Right lobe of liver (tissue), 6 donors: ENCODE measurements at regions not wholly inside any gene's neighbourhood (a gene's known extent, or its start where the extent isn't known, plus 50 kb on each side); places are given as distances from the start of the nearest gene placed in this dataset.

Experiments
- ATAC-seq, 4 donors: fragments of 200-7000 bp; cut with Tn5 transposase; one replicate each; pipeline ENCODE4 v1.9.1; 2020; ENCODE audit warnings: mild to moderate bottlenecking in 4 of 4, moderate library complexity in 4 of 4
- DNase-seq, 3 donors: peaks; one replicate each; pipeline ENCODE4 v3.0.0-alpha.2; 2020
- H3K27ac ChIP-seq, 3 donors: fragments of 200-600 bp; one replicate each; pipeline ENCODE4 v1.8.0; 2022
- H3K27me3 ChIP-seq, 2 donors: fragments of 200-600 bp; one replicate each; pipeline ENCODE4 v1.8.0; 2022
- H3K36me3 ChIP-seq, 4 donors: fragments of 200-600 bp; sonication (generic) in 1 of 4; one replicate each; pipeline versions ENCODE4 v1.5.1 to v1.8.0; 2017 to 2022; ENCODE audit warnings: control low read depth in 1 of 4
- H3K4me1 ChIP-seq, 4 donors: fragments of 200-600 bp; sonication (generic) in 1 of 4; one replicate each; pipeline versions ENCODE4 v1.5.1 to v1.8.0; 2017 to 2022; ENCODE audit warnings: control low read depth in 1 of 4
- H3K4me3 ChIP-seq, 3 donors: fragments of 200-600 bp; one replicate each; pipeline ENCODE4 v1.8.0; 2022
- H3K9me3 ChIP-seq, 4 donors: fragments of 200-600 bp; sonication (generic) in 1 of 4; one replicate each; pipeline versions ENCODE4 v1.5.1 to v1.8.0; 2017 to 2022; ENCODE audit warnings: control low read depth in 1 of 4
- CTCF ChIP-seq, 4 donors: fragments of 200-600 bp in 3 of 4; fragments of 450-650 bp in 1 of 4; IDR thresholded peaks; one replicate each; pipeline versions ENCODE4 v1.5.1 to v1.8.0; 2016 to 2022; ENCODE audit warnings: antibody characterized with exemption in 4 of 4, mild to moderate bottlenecking in 2 of 4
- POLR2A ChIP-seq: fragments of 450-650 bp; IDR thresholded peaks from one replicate; pipeline ENCODE4 v1.6.1; 2017; ENCODE audit warnings: antibody characterized with exemption, mild to moderate bottlenecking
- WGBS: methylation state at CpG from one replicate; pipeline ENCODE4 v1.1.6; 2018; ENCODE audit warnings: low coverage, low lambda C conversion rate; ENCODE audit not compliant: insufficient coverage; ENCODE audit errors: missing lambda C conversion rate; 5-methylcytosine and 5-hydroxymethylcytosine counted together
- intact Hi-C, 2 donors: fragments of 100-400 bp; cut with DNase I; formaldehyde crosslinking; loops; one replicate each; pipeline versions ENCODE4 v1.11.2 to v1.14.1; 2022
- donor health status: DM: no; HTN: yes; CAD: no.
- donor health status: DM: no; HTN: no; CAD: no.
- donor health status: DM: no; HTN: no; CAD: no.
- donor health status: DM: no; HTN: yes; CAD: no.
- donor health status: DM: no; HTN: yes; CAD: no.

- no peak for DNase-seq
- H3K27ac ChIP-seq = peak overlapping the region; percentile 41 to 48 (median 48)
- TF ChIP-seq POLR2A = no peak
- no peak for TF ChIP-seq CTCF (IDR thresholded peaks at IDR 0.05)
- no CpG with 5 or more reads among the region's 3 CpGs for WGBS
- H3K9me3 ChIP-seq = no peaks in the 10 kb centered on the region
- peaks cover 0 to 13% (median 0%) of the 10 kb centered on the region in 4 donors for H3K4me1 ChIP-seq
- ATAC-seq = no peak
- no peaks in the 10 kb centered on the region for H3K36me3 ChIP-seq
- no peak overlapping the region for H3K4me3 ChIP-seq
- intact Hi-C loops = no loop called here
- H3K27me3 ChIP-seq = no peaks in the 10 kb centered on the region
These were observed 118.6 kb upstream of the PELI1 start for GRCh38 chr2:64262816-64263215.

- no peak for TF ChIP-seq CTCF (IDR thresholded peaks at IDR 0.05)
- TF ChIP-seq POLR2A = no peak
- peaks cover 0 to 13% (median 0%) of the 10 kb centered on the region in 4 donors for H3K4me1 ChIP-seq
- WGBS = 53% methylated on average over 6 of the region's 6 CpGs
- H3K27me3 ChIP-seq = no peaks in the 10 kb centered on the region
- H3K27ac ChIP-seq = peak overlapping the region in 2 of 3 donors; percentile 41 to 48
- H3K9me3 ChIP-seq = no peaks in the 10 kb centered on the region
- H3K4me3 ChIP-seq = no peak overlapping the region
- DNase-seq (no peak), ATAC-seq (peak in 2 of 4 donors; percentile 5 to 46)
- intact Hi-C loops = no loop called here
- no peaks in the 10 kb centered on the region for H3K36me3 ChIP-seq
These were observed 119.1 kb upstream of the PELI1 start for GRCh38 chr2:64263315-64263714.

- peak in 2 of 4 donors; percentile 9 to 53 for ATAC-seq
These were observed 123.5 kb upstream of the PELI1 start for GRCh38 chr2:64267699-64268098.

GRCh38 chr2:64268330-64269048, 124.3 kb upstream of the PELI1 start:
- TF ChIP-seq CTCF (IDR thresholded peaks at IDR 0.05) = no peak
- TF ChIP-seq POLR2A = no peak
- 72% methylated on average over 9 of the region's 9 CpGs for WGBS
- no peak overlapping the region for H3K4me3 ChIP-seq
- no peaks in the 10 kb centered on the region for H3K9me3 ChIP-seq
- ATAC-seq (no peak), DNase-seq (no peak)
- peaks cover 0 to 12% (median 4%) of the 10 kb centered on the region in 4 donors for H3K4me1 ChIP-seq
- no peaks in the 10 kb centered on the region for H3K36me3 ChIP-seq
- intact Hi-C loops = no loop called here
- no peaks in the 10 kb centered on the region for H3K27me3 ChIP-seq
- no peak overlapping the region for H3K27ac ChIP-seq

More at GRCh38 chr2:64267699-64268098, 123.5 kb upstream of the PELI1 start:
- no peaks in the 10 kb centered on the region for H3K27me3 ChIP-seq
- DNase-seq = no peak
- TF ChIP-seq POLR2A (no peak), CTCF (IDR thresholded peaks at IDR 0.05) (no peak)
- no peak overlapping the region for H3K27ac ChIP-seq
- intact Hi-C loops = no loop called here
- no peaks in the 10 kb centered on the region for H3K36me3 ChIP-seq
- H3K9me3 ChIP-seq = no peaks in the 10 kb centered on the region
- no peak overlapping the region for H3K4me3 ChIP-seq
- H3K4me1 ChIP-seq = peaks cover 0 to 4% (median under 1%) of the 10 kb centered on the region in 4 donors
- WGBS = 57% methylated on average over 1 of the region's 1 CpG
